H9 (cell line): ENCODE measurements at regions not wholly inside any gene's neighbourhood (a gene's known extent, or its start where the extent isn't known, plus 50 kb on each side); places are given as distances from the start of the nearest gene placed in this dataset.
A peak's percentile ranks its signal among the peaks of the same experiment; 100 is the strongest.

Source experiments
- DNase-seq: peaks from one replicate; pipeline ENCODE4 v3.0.0-alpha.2; 2017
- H2AFZ ChIP-seq: one replicate; pipeline ENCODE4 v1.6.1; 2013; ENCODE audit warnings: mild to moderate bottlenecking, low read length, control low read depth, moderate library complexity
- H2AK5ac ChIP-seq: 2 replicates; pipeline ENCODE4 v1.6.1; 2013; ENCODE audit warnings: low read length, control low read depth, mixed read lengths; ENCODE audit not compliant: insufficient read length
- H2BK120ac ChIP-seq: one replicate; pipeline ENCODE4 v1.6.1; 2013; ENCODE audit warnings: low read depth, mild to moderate bottlenecking, low read length, control low read depth, inconsistent platforms; ENCODE audit not compliant: poor library complexity, severe bottlenecking
- H2BK12ac ChIP-seq: 2 replicates; pipeline ENCODE4 v1.6.1; 2013; ENCODE audit warnings: low read length, control low read depth, mixed read lengths, low read depth; ENCODE audit not compliant: insufficient read length
- H2BK15ac ChIP-seq: 2 replicates; pipeline ENCODE4 v1.6.1; 2013; ENCODE audit warnings: low read depth, low read length, control low read depth
- H2BK20ac ChIP-seq: one replicate; pipeline ENCODE4 v1.6.1; 2013; ENCODE audit warnings: low read depth, mild to moderate bottlenecking, low read length, control low read depth, inconsistent platforms; ENCODE audit not compliant: poor library complexity, severe bottlenecking
- H2BK5ac ChIP-seq: 2 replicates; pipeline ENCODE4 v1.6.1; 2013; ENCODE audit warnings: low read length, control low read depth, mixed read lengths; ENCODE audit not compliant: insufficient read length
- H3K14ac ChIP-seq: 2 replicates; pipeline ENCODE4 v1.6.1; 2013; ENCODE audit warnings: low read length, control low read depth; ENCODE audit not compliant: insufficient read depth
- H3K18ac ChIP-seq: 2 replicates; pipeline ENCODE4 v1.6.1; 2013; ENCODE audit warnings: low read depth, mild to moderate bottlenecking, mixed read lengths, low read length, control low read depth; ENCODE audit not compliant: insufficient read length
- H3K23ac ChIP-seq: 2 replicates; pipeline ENCODE4 v1.6.1; 2013; ENCODE audit warnings: low read length, control low read depth, mixed read lengths, low read depth; ENCODE audit not compliant: insufficient read length
- H3K23me2 ChIP-seq: 2 replicates; pipeline ENCODE4 v1.6.1; 2013; ENCODE audit warnings: low read depth, mild to moderate bottlenecking, mixed read lengths, low read length, control low read depth; ENCODE audit not compliant: insufficient read length, poor library complexity, severe bottlenecking
- H3K27ac ChIP-seq: 2 replicates; pipeline ENCODE4 v1.5.1; 2013; ENCODE audit warnings: low read length, control low read depth, mixed read lengths, low read depth; ENCODE audit not compliant: insufficient read length
- H3K27me3 ChIP-seq: 2 replicates; pipeline ENCODE4 v1.6.1; 2013; ENCODE audit warnings: low read length, control low read depth, inconsistent platforms; ENCODE audit not compliant: insufficient read depth
- H3K4ac ChIP-seq: 2 replicates; pipeline ENCODE4 v1.6.1; 2013; ENCODE audit warnings: low read depth, mild to moderate bottlenecking, control low read depth, inconsistent platforms, low read length, moderate library complexity
- H3K4me1 ChIP-seq: 2 replicates; pipeline ENCODE4 v1.6.1; 2013; ENCODE audit warnings: low read length, control low read depth, inconsistent platforms; ENCODE audit not compliant: insufficient read depth
- H3K4me2 ChIP-seq: 2 replicates; pipeline ENCODE4 v1.6.1; 2013; ENCODE audit warnings: low read length, control low read depth, mixed read lengths; ENCODE audit not compliant: insufficient read length, insufficient read depth
- H3K56ac ChIP-seq: 2 replicates; pipeline ENCODE4 v1.6.1; 2013; ENCODE audit warnings: low read depth, mild to moderate bottlenecking, mixed read lengths, low read length, control low read depth; ENCODE audit not compliant: insufficient read length
- H3K79me1 ChIP-seq: 2 replicates; pipeline ENCODE4 v1.6.1; 2013; ENCODE audit warnings: low read depth, mild to moderate bottlenecking, moderate library complexity, low read length, control low read depth, inconsistent platforms; ENCODE audit not compliant: insufficient read depth, poor library complexity, severe bottlenecking
- H3K79me2 ChIP-seq: 2 replicates; pipeline ENCODE4 v1.6.1; 2013; ENCODE audit warnings: low read length, control low read depth, inconsistent platforms; ENCODE audit not compliant: insufficient read depth
- H3K9ac ChIP-seq: 2 replicates; pipeline ENCODE4 v1.6.1; 2013; ENCODE audit warnings: low read length, control low read depth, mixed read lengths; ENCODE audit not compliant: insufficient read length; ENCODE audit errors: extremely low read depth
- H3K9me3 ChIP-seq: one replicate; pipeline ENCODE4 v1.6.1; 2013; ENCODE audit warnings: low read depth, low read length, inconsistent platforms; ENCODE audit not compliant: control insufficient read depth
- H3T11ph ChIP-seq: one replicate; pipeline ENCODE4 v1.6.1; 2013; ENCODE audit warnings: mild to moderate bottlenecking, low read length, control low read depth, inconsistent platforms
- H4K20me1 ChIP-seq: one replicate; pipeline ENCODE4 v1.6.1; 2013; ENCODE audit not compliant: control insufficient read depth, insufficient read length, insufficient read depth
- H4K5ac ChIP-seq: 2 replicates; pipeline ENCODE4 v1.6.1; 2013; ENCODE audit warnings: low read depth, mild to moderate bottlenecking, mixed read lengths, low read length, control low read depth; ENCODE audit not compliant: insufficient read length
- H4K8ac ChIP-seq: replicated peaks from 2 replicates; pipeline ENCODE4 v1.6.1; 2013; ENCODE audit warnings: low read length, control low read depth, mixed read lengths, low read depth; ENCODE audit not compliant: insufficient read length
- H4K91ac ChIP-seq: 2 replicates; pipeline ENCODE4 v1.6.1; 2013; ENCODE audit warnings: low read depth, mild to moderate bottlenecking, moderate library complexity, mixed read lengths, low read length, control low read depth; ENCODE audit not compliant: insufficient read length
- H3K27ac Mint-ChIP-seq, 3 experiments: 2 replicates in 2 of 3; 3 replicates in 1 of 3; pipeline ENCODE4 v1.8.0; 2020 to 2021; ENCODE audit warnings: mixed read lengths in 3 of 3, mild to moderate bottlenecking in 1 of 3, moderate library complexity in 1 of 3
- H3K27me3 Mint-ChIP-seq: 2 replicates; pipeline ENCODE4 v1.8.0; 2021; ENCODE audit warnings: low read depth, mild to moderate bottlenecking, moderate library complexity, mixed read lengths
- H3K36me3 Mint-ChIP-seq, 3 experiments: 2 replicates in 2 of 3; 3 replicates in 1 of 3; pipeline ENCODE4 v1.8.0; 2020 to 2021; ENCODE audit warnings: low read depth in 3 of 3, mixed read lengths in 3 of 3; ENCODE audit not compliant: insufficient read depth in 1 of 3
- H3K4me1 Mint-ChIP-seq, 2 experiments: 2 replicates each; pipeline ENCODE4 v1.8.0; 2020; ENCODE audit warnings: mixed read lengths in 2 of 2
- H3K4me3 Mint-ChIP-seq, 2 experiments: 2 replicates in 1 of 2; 3 replicates in 1 of 2; pipeline ENCODE4 v1.8.0; 2020 to 2021; ENCODE audit warnings: mild to moderate bottlenecking in 2 of 2, mixed read lengths in 2 of 2, moderate library complexity in 1 of 2
- H3K9me3 Mint-ChIP-seq, 2 experiments: 2 replicates in 1 of 2; 3 replicates in 1 of 2; pipeline ENCODE4 v1.8.0; 2020; ENCODE audit warnings: mild to moderate bottlenecking in 2 of 2, mixed read lengths in 2 of 2, moderate library complexity in 1 of 2
- WGBS: extraction: QIAGEN DNeasy Blood & Tissue Kit; methylation state at CpG from one replicate; pipeline ENCODE4 v1.1.7; 2013; ENCODE audit warnings: missing lambda C conversion rate, low lambda C conversion rate, mixed read lengths; ENCODE audit not compliant: insufficient read length; ENCODE audit errors: extremely low coverage; 5-methylcytosine and 5-hydroxymethylcytosine counted together
- TF ChIP-seq, protein P1 (sequence below): fragments of 200-600 bp; sonication (generic); conservative IDR thresholded peaks from 3 replicates; pipeline ENCODE4 v1.8.0; 2021; ENCODE audit warnings: antibody characterized with exemption, mild to moderate bottlenecking

GRCh38 chr5:52727576-52727975 is 60.1 kb upstream of the ITGA1 start:
- Histone ChIP-seq H4K5ac (no peak overlapping the region), H4K20me1 (no peaks in the 10 kb centered on the region), H3K9ac (no peak overlapping the region), H4K8ac (no peak overlapping the region), H3K4ac (no peak overlapping the region), H3K18ac (no peak overlapping the region), H4K91ac (no peak overlapping the region), H2BK20ac (no peak overlapping the region), H2AFZ (no peak overlapping the region), H3K23me2 (no peaks in the 10 kb centered on the region), H2BK12ac (no peak overlapping the region), H2AK5ac (no peak overlapping the region), H3K56ac (no peak overlapping the region), H3K4me1 (no peaks in the 10 kb centered on the region), H3K4me2 (no peak overlapping the region), H3K27ac (no peak overlapping the region), H2BK120ac (no peak overlapping the region), H3T11ph (no peak overlapping the region), H3K9me3 (no peaks in the 10 kb centered on the region), H3K79me1 (no peaks in the 10 kb centered on the region), H3K14ac (no peak overlapping the region), H3K79me2 (no peaks in the 10 kb centered on the region), H3K23ac (no peak overlapping the region), H3K27me3 (no peaks in the 10 kb centered on the region; the same call in 1 of the 2 replicates), H2BK5ac (no peak overlapping the region), H2BK15ac (no peak overlapping the region)
- no CpG with 5 or more reads among the region's 6 CpGs for WGBS
- Mint-ChIP-seq H3K27me3 (peaks cover 2% of the 10 kb centered on the region; the same call in 1 of the 2 replicates), H3K9me3 (peaks cover 10% of the 10 kb centered on the region in 2 experiments; a peak in 4 of 5 replicates), H3K4me3 (no peak overlapping the region), H3K4me1 (peaks cover 0 to 4% of the 10 kb centered on the region in 2 experiments; a peak in 1 of 4 replicates), H3K36me3 (peaks cover 0 to 7% (median 0%) of the 10 kb centered on the region in 3 experiments; a peak in 3 of 7 replicates), H3K27ac (0 out of 7 replicates have a peak overlapping the region, but pooled peaks of 1 of the 3 experiments have one; percentile 63)
- no peak for DNase-seq
- TF ChIP-seq, protein P1, sequence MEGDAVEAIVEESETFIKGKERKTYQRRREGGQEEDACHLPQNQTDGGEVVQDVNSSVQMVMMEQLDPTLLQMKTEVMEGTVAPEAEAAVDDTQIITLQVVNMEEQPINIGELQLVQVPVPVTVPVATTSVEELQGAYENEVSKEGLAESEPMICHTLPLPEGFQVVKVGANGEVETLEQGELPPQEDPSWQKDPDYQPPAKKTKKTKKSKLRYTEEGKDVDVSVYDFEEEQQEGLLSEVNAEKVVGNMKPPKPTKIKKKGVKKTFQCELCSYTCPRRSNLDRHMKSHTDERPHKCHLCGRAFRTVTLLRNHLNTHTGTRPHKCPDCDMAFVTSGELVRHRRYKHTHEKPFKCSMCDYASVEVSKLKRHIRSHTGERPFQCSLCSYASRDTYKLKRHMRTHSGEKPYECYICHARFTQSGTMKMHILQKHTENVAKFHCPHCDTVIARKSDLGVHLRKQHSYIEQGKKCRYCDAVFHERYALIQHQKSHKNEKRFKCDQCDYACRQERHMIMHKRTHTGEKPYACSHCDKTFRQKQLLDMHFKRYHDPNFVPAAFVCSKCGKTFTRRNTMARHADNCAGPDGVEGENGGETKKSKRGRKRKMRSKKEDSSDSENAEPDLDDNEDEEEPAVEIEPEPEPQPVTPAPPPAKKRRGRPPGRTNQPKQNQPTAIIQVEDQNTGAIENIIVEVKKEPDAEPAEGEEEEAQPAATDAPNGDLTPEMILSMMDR: no peak
